NCI-H69 (cell line): ENCODE measurements at regions not wholly inside any gene's neighbourhood (a gene's known extent, or its start where the extent isn't known, plus 50 kb on each side); places are given as distances from the start of the nearest gene placed in this dataset.
A peak's percentile ranks its signal among the peaks of the same experiment; 100 is the strongest.

Experiments
- DNase-seq: peaks from one replicate; lab custom pipeline; 2025; lab: John Stamatoyannopoulos, UW

GRCh38 chr10:4074545-4075407, 289.8 kb upstream of the KLF6 start:
- DNase-seq = no peak

GRCh38 chr10:4073912-4074311, 288.9 kb upstream of the KLF6 start:
- DNase-seq = no peak

- DNase-seq = no peak
Observed at GRCh38 chr10:4070921-4071660, 286.1 kb upstream of the KLF6 start.

- no peak for DNase-seq
Observed at GRCh38 chr10:4070184-4070583, 285.2 kb upstream of the KLF6 start.

- DNase-seq = no peak
Observed at GRCh38 chr10:4069491-4069890, 284.5 kb upstream of the KLF6 start.

GRCh38 chr10:4068629-4069028, 283.6 kb upstream of the KLF6 start:
- DNase-seq = no peak

GRCh38 chr10:4067931-4068561, 283.0 kb upstream of the KLF6 start:
- DNase-seq = peak; percentile 2

- DNase-seq = no peak
Observed at GRCh38 chr10:4067531-4067930, 282.5 kb upstream of the KLF6 start.

- DNase-seq = no peak
Observed at GRCh38 chr10:4066581-4067390, 281.8 kb upstream of the KLF6 start.

GRCh38 chr10:4064489-4064888, 279.5 kb upstream of the KLF6 start:
- no peak for DNase-seq

GRCh38 chr10:4063717-4064116, 278.7 kb upstream of the KLF6 start:
- DNase-seq = no peak

- no peak for DNase-seq
Observed at GRCh38 chr10:4062751-4063150, 277.7 kb upstream of the KLF6 start.

- DNase-seq = no peak
Observed at GRCh38 chr10:4062072-4062471, 277.1 kb upstream of the KLF6 start.

GRCh38 chr10:4061441-4061951, 276.5 kb upstream of the KLF6 start:
- no peak for DNase-seq

- no peak for DNase-seq
Observed at GRCh38 chr10:4059471-4060138, 274.6 kb upstream of the KLF6 start.

- DNase-seq = no peak
Observed at GRCh38 chr10:4058514-4059029, 273.6 kb upstream of the KLF6 start.

- DNase-seq = no peak
Observed at GRCh38 chr10:4057725-4058513, 272.9 kb upstream of the KLF6 start.

- no peak for DNase-seq
Observed at GRCh38 chr10:4057021-4057420, 272.0 kb upstream of the KLF6 start.

GRCh38 chr10:4054656-4055435, 269.8 kb upstream of the KLF6 start:
- no peak for DNase-seq
